Vagina (tissue), 2 donors: ENCODE measurements at regions not wholly inside any gene's neighbourhood (a gene's known extent, or its start where the extent isn't known, plus 50 kb on each side); places are given as distances from the start of the nearest gene placed in this dataset.
"Not testable (repeated sequence)": the region's sequence is repeated elsewhere in the genome, so short reads cannot be mapped to it uniquely, and the experiment has no call there.

Source experiments
- DNase-seq, 2 donors: peaks; one replicate each; pipeline ENCODE4 v3.0.0-alpha.2; 2017; ENCODE audit errors: extremely low spot score in 2 of 2
- H3K27ac ChIP-seq: fragments of 200-600 bp; sonication (generic); one replicate; pipeline ENCODE4 v1.5.1; 2019
- H3K27me3 ChIP-seq: fragments of 200-600 bp; sonication (generic); one replicate; pipeline ENCODE4 v1.5.1; 2019
- H3K36me3 ChIP-seq, 2 donors: fragments of 200-600 bp; sonication (generic); one replicate each; pipeline ENCODE4 v1.5.1; 2017 to 2019
- H3K4me1 ChIP-seq: fragments of 200-600 bp; sonication (generic); one replicate; pipeline ENCODE4 v1.5.1; 2019
- H3K4me3 ChIP-seq, 2 donors: fragments of 200-600 bp; sonication (generic); 1 replicate in 1 of 2; 2 replicates in 1 of 2; pipeline ENCODE4 v1.5.1; 2016 to 2019
- H3K9me3 ChIP-seq: fragments of 200-600 bp; sonication (generic); one replicate; pipeline ENCODE4 v1.5.1; 2019
- POLR2A ChIP-seq, 2 donors: fragments of 450-650 bp; IDR thresholded peaks; one replicate each; pipeline ENCODE4 v1.6.1; 2017; ENCODE audit warnings: antibody characterized with exemption in 2 of 2, mild to moderate bottlenecking in 2 of 2, moderate library complexity in 2 of 2
- POLR2AphosphoS5 ChIP-seq, 2 donors: sonication (generic); formaldehyde crosslinking; IDR thresholded peaks; one replicate each; pipeline ENCODE4 v1.9.0; 2017; ENCODE audit warnings: antibody characterized with exemption in 2 of 2, mild to moderate bottlenecking in 2 of 2, low read depth in 1 of 2; ENCODE audit not compliant: insufficient read depth in 1 of 2
- intact Hi-C: fragments of 100-400 bp; cut with DNase I; formaldehyde crosslinking; loops from one replicate; pipeline ENCODE4 v1.15.1; 2023
- TF ChIP-seq, protein P1 (sequence below), 3 experiments: fragments of 450-650 bp in 2 of 3; fragments of 200-600 bp in 1 of 3; sonication (generic) in 1 of 3; IDR thresholded peaks; one replicate each; pipeline ENCODE4 v1.5.1; 2017 to 2019; ENCODE audit warnings: antibody characterized with exemption in 3 of 3, mild to moderate bottlenecking in 2 of 3, moderate library complexity in 2 of 3

DNA sequence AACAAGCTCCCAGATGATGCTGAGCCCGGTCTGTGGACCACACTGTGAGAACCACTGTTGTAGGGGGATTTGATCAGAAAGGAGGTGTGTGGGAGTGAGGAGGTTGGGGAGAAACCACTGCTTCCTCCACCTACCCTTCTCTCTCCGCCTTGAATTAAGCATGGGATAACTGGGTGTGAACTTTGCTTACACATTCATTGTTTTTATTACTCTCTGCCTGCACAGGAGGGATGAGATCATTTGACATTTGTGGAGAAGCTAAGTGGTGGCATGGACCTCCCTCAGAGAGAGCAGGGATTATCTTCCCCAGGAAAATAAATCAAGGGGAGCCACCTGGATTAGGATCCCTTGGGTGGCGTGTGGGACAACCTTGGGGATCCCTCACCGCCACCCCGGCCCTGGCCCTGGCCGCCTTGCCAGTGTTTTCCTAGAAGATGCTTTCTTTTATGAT lies 212.1 kb upstream of the ATP6AP2 start:
- H3K27ac ChIP-seq = no peak overlapping the region
- no peaks in the 10 kb centered on the region for H3K9me3 ChIP-seq
- TF ChIP-seq POLR2AphosphoS5 (IDR thresholded peaks at IDR 0.05; ENCODE audit: insufficient read depth in 1 of 2, low read depth in 1 of 2) (no peak), POLR2A (IDR thresholded peaks at IDR 0.05) (no peak)
- TF ChIP-seq, protein P1, sequence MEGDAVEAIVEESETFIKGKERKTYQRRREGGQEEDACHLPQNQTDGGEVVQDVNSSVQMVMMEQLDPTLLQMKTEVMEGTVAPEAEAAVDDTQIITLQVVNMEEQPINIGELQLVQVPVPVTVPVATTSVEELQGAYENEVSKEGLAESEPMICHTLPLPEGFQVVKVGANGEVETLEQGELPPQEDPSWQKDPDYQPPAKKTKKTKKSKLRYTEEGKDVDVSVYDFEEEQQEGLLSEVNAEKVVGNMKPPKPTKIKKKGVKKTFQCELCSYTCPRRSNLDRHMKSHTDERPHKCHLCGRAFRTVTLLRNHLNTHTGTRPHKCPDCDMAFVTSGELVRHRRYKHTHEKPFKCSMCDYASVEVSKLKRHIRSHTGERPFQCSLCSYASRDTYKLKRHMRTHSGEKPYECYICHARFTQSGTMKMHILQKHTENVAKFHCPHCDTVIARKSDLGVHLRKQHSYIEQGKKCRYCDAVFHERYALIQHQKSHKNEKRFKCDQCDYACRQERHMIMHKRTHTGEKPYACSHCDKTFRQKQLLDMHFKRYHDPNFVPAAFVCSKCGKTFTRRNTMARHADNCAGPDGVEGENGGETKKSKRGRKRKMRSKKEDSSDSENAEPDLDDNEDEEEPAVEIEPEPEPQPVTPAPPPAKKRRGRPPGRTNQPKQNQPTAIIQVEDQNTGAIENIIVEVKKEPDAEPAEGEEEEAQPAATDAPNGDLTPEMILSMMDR (IDR thresholded peaks at IDR 0.05) = no peak
- no peaks in the 10 kb centered on the region for H3K4me1 ChIP-seq
- no peaks in the 10 kb centered on the region for H3K27me3 ChIP-seq
- no peaks in the 10 kb centered on the region for H3K36me3 ChIP-seq
- DNase-seq = no peak
- intact Hi-C loops = no loop called here
- no peak overlapping the region for H3K4me3 ChIP-seq

DNA sequence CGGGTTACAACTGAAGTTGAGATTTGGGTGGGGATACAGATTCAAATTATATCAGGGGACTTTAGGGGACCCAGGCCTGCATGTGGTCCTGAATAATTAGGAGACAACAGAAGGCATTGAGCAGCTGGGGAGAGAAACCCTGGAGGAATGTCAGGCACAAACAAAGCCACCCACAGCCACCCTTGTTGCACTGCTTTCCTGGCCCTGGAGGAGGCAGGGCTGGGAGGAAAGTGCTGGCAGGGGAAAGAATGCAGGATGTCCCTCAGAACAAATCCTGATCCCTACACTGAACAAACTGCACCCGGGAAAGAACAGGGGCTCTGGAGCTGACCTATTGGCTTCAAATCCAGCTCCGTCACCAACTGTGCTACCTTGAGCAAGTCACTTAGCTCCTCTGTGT lies 214.1 kb upstream of the ATP6AP2 start:
- no peak for TF ChIP-seq POLR2A (IDR thresholded peaks at IDR 0.05)
- TF ChIP-seq, protein P1 (IDR thresholded peaks at IDR 0.05) = no peak
- TF ChIP-seq POLR2AphosphoS5 (IDR thresholded peaks at IDR 0.05; ENCODE audit: insufficient read depth in 1 of 2, low read depth in 1 of 2) = no peak
- Histone ChIP-seq H3K4me1 (no peaks in the 10 kb centered on the region), H3K9me3 (no peaks in the 10 kb centered on the region), H3K27ac (no peak overlapping the region), H3K4me3 (no peak overlapping the region), H3K27me3 (no peaks in the 10 kb centered on the region), H3K36me3 (no peaks in the 10 kb centered on the region)
- intact Hi-C loops = no loop called here
- DNase-seq = no peak

DNA sequence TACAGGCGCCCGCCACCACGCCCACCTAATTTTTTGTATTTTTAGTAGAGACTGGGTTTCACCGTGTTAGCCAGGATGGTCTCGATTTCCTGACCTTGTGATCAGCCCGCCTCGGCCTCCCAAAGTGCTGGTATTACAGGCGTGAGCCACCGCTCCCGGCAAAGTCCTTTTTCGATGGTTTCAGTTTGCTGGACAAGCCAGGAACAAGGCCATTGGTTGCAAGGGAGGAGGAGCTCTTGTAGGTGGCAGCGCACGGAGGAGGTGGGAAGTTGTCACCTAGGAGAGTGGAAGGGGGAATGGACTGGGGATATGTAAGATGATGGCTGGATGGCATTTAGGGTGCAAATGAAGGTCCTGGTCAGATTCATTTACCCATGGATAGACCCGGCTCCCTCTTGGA lies 218.5 kb upstream of the ATP6AP2 start:
- H3K4me3 ChIP-seq, DNase-seq, intact Hi-C loops: not testable (repeated sequence)

DNA sequence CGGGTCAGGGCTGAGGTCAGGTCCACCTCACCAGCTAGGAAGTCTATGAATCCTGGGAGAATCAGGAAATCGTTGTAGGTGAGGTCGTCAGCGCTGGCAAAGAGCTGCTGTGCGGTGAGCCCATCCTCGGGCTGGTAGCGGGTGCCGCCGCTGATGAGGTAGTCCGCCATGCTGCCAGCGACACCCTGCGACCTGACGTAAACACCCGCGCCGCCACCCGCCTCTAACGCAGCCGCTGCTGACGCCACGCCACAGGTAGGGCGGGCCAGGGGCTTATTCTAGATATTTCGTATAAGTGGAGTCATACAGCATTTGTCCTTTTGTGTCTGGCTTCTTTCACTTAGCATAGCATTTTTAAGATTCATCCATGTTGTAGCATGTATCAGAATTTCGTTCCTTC lies 220.2 kb upstream of the ATP6AP2 start:
- no peak for TF ChIP-seq POLR2AphosphoS5 (IDR thresholded peaks at IDR 0.05; ENCODE audit: insufficient read depth in 1 of 2, low read depth in 1 of 2)
- TF ChIP-seq, protein P1 (IDR thresholded peaks at IDR 0.05) = no peak
- TF ChIP-seq POLR2A (IDR thresholded peaks at IDR 0.05) = no peak
- no peak for DNase-seq
- Histone ChIP-seq H3K36me3 (no peaks in the 10 kb centered on the region), H3K9me3 (no peaks in the 10 kb centered on the region), H3K27me3 (no peaks in the 10 kb centered on the region), H3K27ac (no peak overlapping the region), H3K4me1 (no peaks in the 10 kb centered on the region), H3K4me3 (no peak overlapping the region)
- intact Hi-C loops = no loop called here

More for the DNA sequence above, 218.5 kb upstream of the ATP6AP2 start:
- H3K27ac ChIP-seq, H3K9me3 ChIP-seq, H3K4me1 ChIP-seq, H3K27me3 ChIP-seq, H3K36me3 ChIP-seq: not testable (repeated sequence)

DNA sequence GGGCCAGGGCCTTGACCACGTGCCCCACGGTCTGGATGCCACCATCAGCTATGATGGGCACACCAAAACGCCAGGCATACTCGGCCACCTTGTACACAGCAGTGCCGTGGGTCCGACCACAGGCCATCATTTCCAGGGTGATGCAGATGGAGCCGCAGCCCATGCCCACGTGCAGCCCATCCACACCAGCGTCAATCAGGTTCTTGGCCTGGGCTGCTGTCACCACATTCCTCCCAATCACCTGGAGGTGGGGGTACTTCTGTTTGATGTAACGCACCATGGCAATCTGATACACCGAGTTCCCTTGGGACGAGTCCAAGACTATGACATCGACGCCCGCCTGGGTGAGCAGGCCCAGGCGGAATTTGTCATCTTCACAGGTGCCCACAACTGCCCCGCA lies 221.2 kb upstream of the ATP6AP2 start:
- Histone ChIP-seq H3K36me3 (no peaks in the 10 kb centered on the region), H3K4me3 (no peak overlapping the region), H3K9me3 (no peaks in the 10 kb centered on the region), H3K27me3 (no peaks in the 10 kb centered on the region), H3K4me1 (no peaks in the 10 kb centered on the region), H3K27ac (no peak overlapping the region)
- TF ChIP-seq POLR2AphosphoS5 (IDR thresholded peaks at IDR 0.05; ENCODE audit: insufficient read depth in 1 of 2, low read depth in 1 of 2) (no peak), POLR2A (IDR thresholded peaks at IDR 0.05) (no peak)
- TF ChIP-seq, protein P1 (IDR thresholded peaks at IDR 0.05) = no peak
- no peak for DNase-seq
- intact Hi-C loops = no loop called here

DNA sequence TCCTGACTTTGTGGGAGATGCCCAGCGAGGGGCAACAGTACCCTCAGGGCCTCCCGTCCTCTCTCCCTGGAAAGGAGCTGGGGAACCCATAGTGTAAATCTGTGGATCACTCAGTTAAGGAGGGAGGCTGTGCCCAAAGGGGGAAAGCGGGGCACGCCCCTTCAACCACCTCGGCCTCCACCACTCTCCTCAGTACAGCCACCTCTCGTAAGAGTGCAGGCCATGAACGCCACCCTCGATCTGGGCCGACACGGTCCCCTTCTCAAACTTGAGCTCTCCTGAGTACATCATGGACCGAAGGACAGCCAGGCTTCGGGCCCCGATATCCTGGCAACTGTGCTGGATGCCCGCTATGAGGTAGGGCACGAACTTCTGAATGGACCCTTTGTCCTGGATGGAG lies 221.8 kb upstream of the ATP6AP2 start:
- no peak for DNase-seq
- TF ChIP-seq, protein P1 (IDR thresholded peaks at IDR 0.05) = no peak
- no peak for TF ChIP-seq POLR2AphosphoS5 (IDR thresholded peaks at IDR 0.05; ENCODE audit: insufficient read depth in 1 of 2, low read depth in 1 of 2)
- Histone ChIP-seq H3K27ac (no peak overlapping the region), H3K4me3 (no peak overlapping the region), H3K27me3 (no peaks in the 10 kb centered on the region), H3K36me3 (no peaks in the 10 kb centered on the region), H3K4me1 (no peaks in the 10 kb centered on the region), H3K9me3 (no peaks in the 10 kb centered on the region)
- intact Hi-C loops = no loop called here
